ENCODE measurements at regions not wholly inside any gene's neighbourhood (a gene's known extent, or its start where the extent isn't known, plus 50 kb on each side); places are given as distances from the start of the nearest gene placed in this dataset.
"Not testable (repeated sequence)": the region's sequence is repeated elsewhere in the genome, so short reads cannot be mapped to it uniquely, and the experiment has no call there.

DNA sequence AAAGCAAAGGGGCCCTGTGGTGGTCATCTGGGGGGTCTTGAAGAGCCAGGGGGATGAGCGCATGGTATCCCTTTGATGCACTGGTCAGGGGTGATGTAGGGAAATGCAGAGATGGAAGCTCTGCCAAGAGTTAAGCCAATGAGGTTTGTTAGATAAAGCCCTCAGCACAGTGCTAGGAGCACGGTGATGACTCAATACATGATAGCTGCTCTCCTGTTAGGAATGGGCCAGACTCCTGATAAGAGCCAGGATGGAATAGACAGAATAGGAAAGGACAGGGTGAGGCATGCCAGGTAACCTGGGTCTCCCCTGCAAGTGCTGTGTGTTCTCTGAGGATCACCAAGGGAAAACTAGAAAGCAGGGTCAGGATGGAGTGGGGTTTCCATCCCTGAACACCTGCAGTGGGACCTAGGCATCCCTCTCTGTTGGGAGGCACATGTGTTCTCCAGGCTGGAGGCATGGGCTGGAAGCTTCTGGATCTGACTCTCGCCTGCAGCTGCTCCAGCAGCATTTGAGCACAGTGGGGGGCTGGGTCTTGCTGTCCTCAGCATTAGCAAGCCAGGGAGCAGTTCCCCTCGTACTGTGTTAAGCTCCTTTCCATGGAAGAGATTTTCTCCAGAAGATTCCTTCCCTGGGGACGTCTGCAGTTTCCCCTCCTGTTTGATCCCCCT is 71.8 kb upstream of the TIAM2 start:
- DNase-seq: no peak

DNA sequence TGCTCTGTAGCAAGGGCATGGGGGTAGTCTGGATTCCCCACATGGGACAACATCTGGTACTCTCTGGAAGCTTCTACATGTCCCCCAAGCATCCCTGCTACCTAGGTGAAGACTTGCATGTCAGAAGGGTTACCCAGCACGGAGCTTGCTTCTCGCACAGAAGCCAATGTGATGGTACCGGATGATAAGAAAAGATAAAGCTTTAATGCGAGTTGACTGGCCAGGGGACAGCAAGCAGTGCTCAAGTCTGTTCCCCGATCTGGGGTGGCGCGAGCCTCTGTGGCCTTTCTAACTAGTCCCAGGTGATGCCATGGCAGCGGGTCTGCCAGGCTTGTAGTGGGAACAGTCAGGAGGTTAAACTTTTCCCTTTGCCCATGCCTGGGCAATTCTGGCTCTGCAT is 70.0 kb upstream of the TIAM2 start:
- no peak for DNase-seq

DNA sequence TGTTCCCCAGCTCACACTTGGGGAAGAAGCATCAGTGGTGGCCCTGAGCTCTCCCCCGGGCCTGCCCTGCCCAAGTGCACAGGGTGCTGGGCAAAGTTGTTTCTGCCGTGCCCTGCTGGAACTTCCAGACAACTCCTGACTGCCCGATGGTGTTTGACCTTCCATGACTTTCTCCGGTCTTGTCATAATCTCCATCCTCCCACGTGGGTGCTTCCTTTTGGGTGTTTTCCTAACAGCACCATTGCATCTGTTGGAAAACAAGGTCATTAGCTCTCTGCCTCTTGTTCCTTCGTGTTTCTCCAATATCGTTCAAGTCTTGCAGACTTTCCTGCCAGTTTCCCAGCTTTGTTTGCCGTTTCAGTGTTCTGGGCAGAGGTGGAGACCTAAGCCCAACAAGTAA is 68.7 kb upstream of the TIAM2 start:
- no peak for DNase-seq

DNA sequence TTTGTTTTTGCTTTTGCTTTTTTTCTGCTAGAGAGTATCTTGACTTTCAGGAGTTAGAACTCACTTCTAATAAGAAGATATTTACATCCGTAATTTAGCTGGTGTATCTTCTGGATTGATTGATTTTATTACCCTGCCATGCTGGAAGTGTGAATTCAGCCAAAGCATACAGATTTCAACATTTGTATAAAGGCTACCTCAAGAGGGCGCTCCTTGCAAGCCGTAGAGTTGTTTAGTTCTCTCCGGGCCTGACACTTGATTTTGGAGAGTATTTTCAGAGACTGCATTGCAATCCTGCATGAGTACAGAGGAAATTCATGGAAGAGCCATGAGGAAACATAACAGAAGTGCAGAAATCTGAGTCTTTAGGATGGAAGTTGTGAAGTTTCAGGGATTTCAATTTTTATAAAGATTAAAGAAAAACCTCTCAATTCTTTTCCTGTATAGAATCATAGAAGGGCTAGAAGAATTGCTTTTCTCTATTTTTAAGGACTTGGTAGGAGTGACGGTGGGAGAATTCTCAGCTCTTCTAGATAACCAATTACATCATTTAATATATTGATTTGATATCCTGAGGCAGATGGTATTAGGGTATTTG is 66.7 kb upstream of the TIAM2 start:
- DNase-seq: peak; percentile 73

DNA sequence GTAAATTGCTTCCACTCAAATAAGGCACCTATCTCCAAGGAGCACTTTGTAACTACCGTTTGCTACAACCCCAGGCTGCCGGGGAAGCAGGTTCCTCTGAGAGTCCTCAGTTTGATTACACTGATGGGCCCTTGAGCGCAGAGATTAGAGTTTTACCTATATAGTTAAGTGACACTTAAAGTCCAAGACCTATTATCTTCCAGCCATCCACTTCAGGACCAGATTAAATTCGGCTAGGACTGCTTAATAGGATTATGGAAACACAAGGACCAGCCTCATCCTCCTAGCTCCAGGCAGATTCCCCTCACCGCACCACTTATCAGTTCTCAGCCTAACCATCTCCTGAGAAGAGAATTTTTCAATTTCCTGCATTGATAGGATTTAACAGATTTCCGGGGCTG is 64.7 kb upstream of the TIAM2 start:
- DNase-seq: peak; percentile 73

DNA sequence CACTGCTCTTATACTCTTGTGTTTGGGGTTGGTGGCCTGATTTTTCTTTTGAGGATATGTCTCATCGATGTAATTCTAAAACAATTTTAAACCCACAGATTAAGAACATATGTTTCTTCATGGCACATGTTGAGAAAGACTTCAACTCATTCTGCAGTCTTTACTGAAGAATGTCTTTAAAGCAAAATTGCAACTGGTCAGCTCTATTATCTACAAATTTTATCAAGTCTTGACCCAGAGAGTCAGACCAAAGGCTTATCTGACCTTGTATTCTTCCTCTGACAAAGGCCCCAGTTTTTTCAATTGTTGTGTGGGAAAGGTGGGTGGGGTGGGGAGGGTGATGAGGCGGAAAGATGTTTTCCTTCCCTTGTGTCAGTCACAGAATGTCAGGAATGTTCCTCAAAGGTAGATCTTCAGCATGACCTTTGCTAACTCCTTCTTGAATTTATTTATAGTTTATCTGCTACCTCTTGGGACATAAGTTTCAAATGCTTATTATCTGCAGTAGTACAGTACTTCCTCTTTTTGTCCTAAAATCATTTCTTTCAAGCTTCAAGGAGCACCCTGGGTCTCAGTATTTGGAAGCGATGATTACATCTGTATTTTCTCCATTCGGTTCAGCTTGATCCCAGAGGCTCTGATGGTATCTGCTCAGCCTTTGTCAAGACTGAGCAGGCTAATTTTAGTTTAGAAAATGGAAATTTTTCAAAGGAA is 63.2 kb upstream of the TIAM2 start:
- peak; percentile 84 for DNase-seq

DNA sequence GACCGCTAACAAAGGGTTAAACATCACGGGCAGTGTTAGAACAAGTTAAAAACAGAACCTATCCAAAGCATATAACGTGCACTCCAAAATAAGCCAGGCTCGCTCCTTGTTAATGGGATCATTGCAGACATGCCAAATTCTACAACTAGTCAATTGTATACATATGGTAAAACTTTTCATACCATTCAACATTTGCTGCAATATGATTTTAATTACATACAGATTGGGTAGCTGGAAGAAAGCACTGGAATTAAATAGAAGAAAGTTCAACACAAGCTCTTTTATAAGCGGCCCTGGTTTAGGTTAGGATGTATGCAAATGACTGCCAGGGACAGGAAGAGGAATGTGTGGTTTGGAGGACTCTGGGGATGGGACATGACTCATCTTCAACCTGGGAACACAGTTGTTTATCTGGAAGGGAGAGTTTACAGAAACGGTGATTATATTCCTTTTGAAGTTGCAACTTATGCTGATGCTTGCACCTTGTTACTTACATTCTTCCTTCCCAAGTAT is 62.5 kb upstream of the TIAM2 start:
- DNase-seq: peak; percentile 90

DNA sequence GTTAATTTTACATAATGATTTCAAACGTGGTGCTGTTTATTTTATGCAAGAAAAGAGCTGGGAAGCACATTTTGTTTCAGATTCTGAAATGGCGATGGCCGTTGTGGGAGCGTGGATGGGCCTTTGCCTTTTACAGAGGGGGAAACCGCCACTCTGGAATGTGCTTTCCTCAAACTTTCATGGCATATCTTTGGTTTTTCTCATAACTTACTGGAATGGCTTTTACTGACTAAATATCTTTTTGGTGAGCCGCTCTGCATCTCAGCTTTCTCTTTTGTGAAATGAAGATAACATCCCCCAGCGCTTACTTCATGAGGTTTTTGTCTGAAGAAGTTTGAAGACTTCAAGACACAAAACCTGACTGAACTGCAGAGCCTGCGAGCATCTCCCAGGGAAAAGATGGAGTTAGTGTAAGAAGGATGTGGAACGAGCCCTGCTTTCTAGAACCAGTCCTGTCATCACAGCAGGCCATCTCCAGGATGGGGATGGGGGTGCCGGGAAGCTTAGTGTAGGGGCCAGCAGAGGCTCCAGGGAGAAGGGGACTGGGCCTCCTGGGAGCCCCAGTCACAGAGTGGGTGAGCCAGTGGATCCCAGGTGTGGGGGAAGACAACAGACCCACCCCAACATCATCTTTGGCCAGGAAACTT is 61.8 kb upstream of the TIAM2 start:
- DNase-seq: peak; percentile 64

DNA sequence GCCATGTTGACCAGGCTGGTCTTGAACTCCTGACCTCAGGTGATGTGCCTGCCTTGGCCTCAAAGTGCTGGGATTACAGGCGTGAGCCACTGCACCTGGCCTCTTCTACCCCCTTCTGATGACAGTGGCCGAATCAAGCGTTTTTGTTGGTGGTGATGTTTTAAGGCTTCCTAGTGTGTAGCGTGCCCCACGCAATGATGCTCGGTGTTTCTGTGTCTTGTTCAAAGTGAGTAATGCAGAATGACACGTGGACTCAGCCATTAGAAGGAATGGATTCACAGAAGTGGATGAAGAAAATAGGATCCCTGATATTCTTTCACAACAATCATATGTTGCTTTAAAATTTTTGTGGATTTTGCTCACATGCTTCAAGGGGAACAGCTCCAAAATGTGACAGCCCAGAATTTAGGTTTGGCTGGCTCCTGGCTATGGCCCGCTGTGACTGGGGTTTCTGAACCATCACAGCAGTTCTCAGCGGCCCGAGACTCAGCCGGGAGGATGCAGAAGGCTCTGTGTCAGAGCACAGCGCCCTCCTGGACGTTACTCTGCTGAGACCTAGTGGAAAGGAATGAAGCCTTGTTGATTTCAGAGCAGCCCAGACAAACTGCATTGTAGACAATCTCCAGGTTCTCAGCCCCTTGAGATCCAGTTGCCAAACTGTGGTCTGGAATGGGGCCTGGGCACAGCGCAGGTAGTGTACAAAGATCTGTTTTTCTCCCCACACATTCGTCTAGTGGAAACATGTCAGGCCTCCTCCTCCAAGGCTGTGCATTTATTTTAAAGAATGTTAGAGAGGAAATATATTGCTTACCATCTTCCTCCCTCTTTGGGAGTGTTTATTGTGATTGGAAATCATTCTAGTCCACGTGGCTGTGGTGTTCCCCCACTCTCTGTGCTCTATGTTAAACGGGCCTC is 57.6 kb upstream of the TIAM2 start:
- peak; percentile 75 for DNase-seq

DNA sequence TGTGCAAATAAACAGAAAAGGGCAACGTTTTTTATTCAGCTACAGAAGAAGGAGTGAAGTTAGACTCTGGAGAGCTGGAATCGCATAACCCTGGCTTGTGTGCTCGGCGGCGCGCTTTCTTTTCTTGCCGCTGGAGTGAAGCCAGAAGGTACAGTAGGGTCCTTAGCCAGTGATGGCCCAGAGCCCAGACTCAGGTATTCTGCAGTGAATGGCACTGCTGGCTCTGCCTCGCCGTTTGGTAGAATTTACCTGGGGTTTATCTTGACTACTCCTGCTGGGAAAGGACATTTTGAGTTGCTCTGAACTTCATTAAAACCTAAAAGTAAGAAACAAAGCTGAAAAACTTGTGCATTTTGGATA is 56.9 kb upstream of the TIAM2 start:
- no peak for DNase-seq

DNA sequence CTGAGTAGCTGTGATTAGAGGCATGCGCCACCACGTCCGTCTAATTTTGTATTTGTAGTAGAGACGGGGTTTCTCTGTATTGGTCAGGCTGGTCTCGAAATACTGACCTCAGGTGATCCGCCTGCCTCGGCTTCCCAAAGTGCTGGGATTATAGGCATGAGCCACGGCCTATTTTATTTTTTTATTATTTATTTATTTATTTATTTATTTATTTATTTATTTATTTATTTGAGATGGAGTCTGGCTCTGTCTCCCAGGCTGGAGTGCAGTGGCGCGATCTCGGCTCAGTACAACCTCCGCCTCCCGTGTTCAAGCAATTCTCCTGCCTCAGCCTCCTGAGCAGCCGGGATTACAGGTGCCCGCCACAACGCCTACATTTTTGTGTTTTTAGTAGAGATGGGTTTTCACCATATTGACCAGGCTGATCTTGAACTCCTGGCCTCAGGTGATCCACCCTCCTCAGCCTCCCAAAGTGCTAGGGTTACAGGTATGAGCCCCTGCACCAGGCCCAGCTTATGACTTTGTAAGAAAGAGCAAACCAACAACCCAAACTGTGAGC is 56.3 kb upstream of the TIAM2 start:
- DNase-seq: not testable (repeated sequence)

DNA sequence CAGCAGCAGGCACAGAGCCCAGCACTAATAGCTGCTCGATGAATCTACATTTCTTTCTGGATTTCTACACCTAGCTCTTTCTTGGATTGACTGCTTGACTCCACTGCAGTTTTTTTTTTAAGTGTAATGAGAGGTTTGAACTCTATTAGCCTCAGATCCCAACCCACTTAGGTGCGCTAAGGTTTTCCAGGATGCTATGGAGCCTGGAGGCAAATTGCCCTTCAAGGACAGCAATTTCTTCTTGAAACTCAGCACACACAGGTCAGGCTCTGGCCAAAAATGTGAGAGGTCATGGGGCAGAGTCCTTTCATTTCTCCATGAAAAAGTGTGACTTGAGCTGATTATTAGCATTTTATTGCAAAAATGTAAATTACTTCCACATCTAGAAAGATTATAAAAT is 52.3 kb upstream of the TIAM2 start:
- peak; percentile 79 for DNase-seq

DNA sequence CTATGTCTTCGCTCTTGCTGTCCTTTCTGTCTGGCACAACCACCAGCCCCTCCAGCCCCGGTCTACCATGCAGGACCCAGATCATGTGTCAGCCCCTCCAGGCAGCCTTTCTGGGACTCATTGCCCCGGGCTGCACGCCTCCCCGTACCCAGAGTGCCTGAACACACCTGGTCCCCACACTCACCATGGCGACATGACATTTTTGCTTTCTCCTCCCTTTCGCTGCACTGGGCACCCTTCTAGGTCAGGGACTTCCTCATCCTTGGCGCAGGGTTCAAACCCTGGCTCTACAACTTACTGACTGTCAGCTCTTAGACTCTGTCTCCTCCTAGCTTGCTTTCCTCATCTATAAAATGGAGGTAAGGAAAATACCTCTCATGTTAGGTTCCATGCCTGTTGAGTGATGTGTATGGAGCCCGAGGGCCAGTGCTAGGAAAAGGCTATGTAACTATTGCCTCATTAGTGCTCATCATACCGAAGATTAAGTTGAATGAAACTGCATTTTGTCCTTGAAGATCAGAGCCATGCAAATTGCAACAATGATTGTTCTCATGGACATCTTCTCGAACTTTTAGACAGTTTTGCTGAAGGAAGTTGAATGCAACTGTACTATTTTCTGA is 49.7 kb upstream of the TIAM2 start:
- no peak for DNase-seq
